D721Med (cell line): ENCODE measurements at regions not wholly inside any gene's neighbourhood (a gene's known extent, or its start where the extent isn't known, plus 50 kb on each side); places are given as distances from the start of the nearest gene placed in this dataset.

Experiments
- DNase-seq: peaks from one replicate; pipeline ENCODE4 v3.0.0; 2011; ENCODE audit warnings: low spot score; ENCODE audit not compliant: insufficient read length
- FAIRE-seq: peaks from 2 replicates; lab custom pipeline; 2011; peaks lifted over from hg19 to GRCh38; lab: Jason Lieb, UNC
- CTCF ChIP-seq: IDR thresholded peaks from 2 replicates; pipeline ENCODE4 v1.5.1; 2012; ENCODE audit warnings: mild to moderate bottlenecking, control low read depth; ENCODE audit not compliant: insufficient read depth; ENCODE audit errors: missing control alignments

- FAIRE-seq (no peak), DNase-seq (no peak)
- no peak for TF ChIP-seq CTCF
Measured at GRCh38 chr5:5902678-5903646, 475.4 kb downstream of the MED10 start.

GRCh38 chr5:5900350-5900749 is 477.9 kb downstream of the ICE1 start:
- no peak for TF ChIP-seq CTCF
- DNase-seq: no peak
- FAIRE-seq: no peak

- no peak for TF ChIP-seq CTCF
- no peak for FAIRE-seq
Measured at GRCh38 chr5:5899716-5900115, 477.2 kb downstream of the ICE1 start.

DNA sequence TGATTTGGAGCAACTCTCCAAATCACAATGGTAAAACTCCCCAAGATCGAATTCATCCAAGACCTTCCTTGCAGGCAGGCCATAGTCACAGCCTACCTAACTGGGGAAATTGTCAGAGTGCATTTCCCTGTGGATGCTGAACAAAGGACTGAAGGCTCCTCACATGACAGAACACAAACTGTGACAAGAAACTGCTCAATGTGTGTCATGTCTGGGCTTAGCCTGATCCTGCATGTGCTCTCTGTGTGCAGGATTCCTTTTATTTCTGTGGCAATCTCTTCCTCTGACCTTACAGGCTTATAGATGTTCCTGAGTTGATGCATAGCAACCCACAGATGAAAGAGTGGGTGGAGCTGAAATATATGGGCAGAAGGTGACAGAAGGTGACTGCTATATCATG is 465.8 kb downstream of the ICE1 start:
- no peak for TF ChIP-seq CTCF
- FAIRE-seq (no peak), DNase-seq (no peak)

More at GRCh38 chr5:5899716-5900115, 477.2 kb downstream of the ICE1 start:
- DNase-seq: no peak

GRCh38 chr5:5887833-5888232 is 465.4 kb downstream of the ICE1 start:
- DNase-seq (no peak), FAIRE-seq (no peak)
- TF ChIP-seq CTCF: no peak

- peak; percentile 33 for DNase-seq
Measured at GRCh38 chr5:5886812-5887486, 464.5 kb downstream of the ICE1 start.

More at GRCh38 chr5:5886812-5887486, 464.5 kb downstream of the ICE1 start:
- TF ChIP-seq CTCF: peak; percentile 22
- no peak for FAIRE-seq
